SK-N-SH (cell line): ENCODE measurements at regions not wholly inside any gene's neighbourhood (a gene's known extent, or its start where the extent isn't known, plus 50 kb on each side); places are given as distances from the start of the nearest gene placed in this dataset.

Experiments
- CTCF ChIA-PET: fragments of 300-600, 350-600 bp; formaldehyde crosslinking; extraction: SDS; loops from one replicate; lab custom pipeline; 2021; lab: Yijun Ruan, JAX
- POLR2A ChIA-PET: fragments of 350-600 bp; sonication (Branson Sonifier 250); formaldehyde crosslinking; extraction: SDS; loops from one replicate; lab custom pipeline; 2020; ENCODE audit warnings: antibody characterized with exemption, inconsistent platforms; lab: Yijun Ruan, JAX
- DNase-seq: peaks from one replicate; pipeline ENCODE4 v3.0.0; 2012
- H2AFZ ChIP-seq: fragments of 200-600 bp; sonication (generic); 2 replicates; pipeline ENCODE4 v1.8.1; 2016; ENCODE audit warnings: antibody characterized with exemption, mild to moderate bottlenecking, low read depth
- H3F3A ChIP-seq: fragments of 200-600 bp; sonication (generic); replicated peaks from 2 replicates; pipeline ENCODE3; 2016; ENCODE audit warnings: antibody characterized with exemption, mild to moderate bottlenecking; ENCODE audit not compliant: insufficient read depth
- H3K27ac ChIP-seq, 2 experiments: fragments of 200-500 bp in 1 of 2; fragments of 200-600 bp in 1 of 2; sonication (Bioruptor generic) in 1 of 2; sonication (generic), shearing (Covaris generic) in 1 of 2; 2 replicates each; pipeline versions ENCODE4 v1.5.1 to v1.6.1; 2014 to 2016; ENCODE audit warnings: low read depth in 2 of 2, inconsistent platforms in 1 of 2, low read length in 1 of 2, mild to moderate bottlenecking in 1 of 2, mixed read lengths in 1 of 2
- H3K27me3 ChIP-seq: fragments of 200-600 bp; sonication (generic), shearing (Covaris generic); 2 replicates; pipeline ENCODE4 v1.6.1; 2016; ENCODE audit warnings: mixed run types; ENCODE audit not compliant: insufficient read depth
- H3K36me3 ChIP-seq, 2 experiments: fragments of 200-500 bp in 1 of 2; fragments of 200-600 bp in 1 of 2; sonication (Bioruptor generic) in 1 of 2; sonication (generic) in 1 of 2; replicated peaks in 1 of 2; 2 replicates each; pipeline versions ENCODE3 to v1.5.1; 2014 to 2016; ENCODE audit warnings: low read length in 1 of 2, mild to moderate bottlenecking in 1 of 2; ENCODE audit not compliant: insufficient read depth in 2 of 2, control insufficient read depth in 1 of 2
- H3K4me1 ChIP-seq, 2 experiments: fragments of 200-500 bp in 1 of 2; fragments of 200-600 bp in 1 of 2; sonication (Bioruptor generic) in 1 of 2; sonication (generic), shearing (Covaris generic) in 1 of 2; 2 replicates each; pipeline versions ENCODE4 v1.5.1 to v1.6.1; 2014 to 2016; ENCODE audit warnings: low read depth in 1 of 2, low read length in 1 of 2, mixed run types in 1 of 2; ENCODE audit not compliant: insufficient read depth in 2 of 2, control insufficient read depth in 1 of 2
- H3K4me2 ChIP-seq: fragments of 200-600 bp; sonication (generic), shearing (Covaris generic); 2 replicates; pipeline ENCODE4 v1.6.1; 2017; ENCODE audit warnings: mixed run types
- H3K4me3 ChIP-seq, 2 experiments: fragments of 200-500 bp in 1 of 2; fragments of 200-600 bp in 1 of 2; sonication (Bioruptor generic) in 1 of 2; sonication (generic), shearing (Covaris generic) in 1 of 2; 2 replicates each; pipeline versions ENCODE4 v1.5.1 to v1.8.1; 2014 to 2016; ENCODE audit warnings: low read depth in 2 of 2, inconsistent platforms in 1 of 2, low read length in 1 of 2, mild to moderate bottlenecking in 1 of 2, mixed read lengths in 1 of 2, moderate library complexity in 1 of 2
- H3K79me2 ChIP-seq: fragments of 200-600 bp; sonication (generic); 2 replicates; pipeline ENCODE4 v1.8.1; 2017; ENCODE audit warnings: mild to moderate bottlenecking; ENCODE audit not compliant: insufficient read depth
- H3K9ac ChIP-seq: fragments of 200-600 bp; sonication (generic); 2 replicates; pipeline ENCODE4 v1.6.1; 2017; ENCODE audit warnings: mixed run types
- H3K9me2 ChIP-seq: fragments of 200-600 bp; sonication (generic); 2 replicates; pipeline ENCODE4 v1.6.1; 2017; ENCODE audit warnings: mixed run types
- H3K9me3 ChIP-seq: fragments of 200-600 bp; sonication (generic); 2 replicates; pipeline ENCODE4 v1.6.1; 2017; ENCODE audit warnings: mixed run types, mild to moderate bottlenecking, moderate library complexity
- H4K20me1 ChIP-seq: fragments of 200-600 bp; sonication (generic); 2 replicates; pipeline ENCODE4 v1.6.1; 2017; ENCODE audit warnings: mild to moderate bottlenecking, mixed run types; ENCODE audit not compliant: insufficient read depth
- CHD2 ChIP-seq: fragments of 150-350 bp; IDR thresholded peaks from 2 replicates; pipeline ENCODE4 v1.6.1; 2018; ENCODE audit warnings: low read length; ENCODE audit not compliant: partially characterized antibody
- EP300 ChIP-seq, 2 experiments: IDR thresholded peaks; 2 replicates each; pipeline versions ENCODE4 v1.4.0 to v1.6.1; 2012; ENCODE audit warnings: borderline replicate concordance in 1 of 2, low read depth in 1 of 2, low read length in 1 of 2
- EZH2phosphoT487 ChIP-seq: fragments of 200-600 bp; sonication (generic); IDR thresholded peaks from 2 replicates; pipeline ENCODE4 v1.6.1; 2017; ENCODE audit warnings: low read depth, mixed run types, mild to moderate bottlenecking, antibody characterized with exemption, moderate library complexity, borderline replicate concordance
- FOSL2 ChIP-seq: IDR thresholded peaks from 2 replicates; pipeline ENCODE4 v1.4.0; 2012; ENCODE audit warnings: low read depth, mild to moderate bottlenecking, moderate library complexity, borderline replicate concordance
- FOXM1 ChIP-seq: IDR thresholded peaks from 2 replicates; pipeline ENCODE4 v1.4.0; 2012; ENCODE audit warnings: low read depth, mild to moderate bottlenecking
- GABPA ChIP-seq: IDR thresholded peaks from 2 replicates; pipeline ENCODE4 v1.4.0; 2012; ENCODE audit warnings: low read depth, mild to moderate bottlenecking
- GATA2 ChIP-seq: sonication (generic); formaldehyde crosslinking; IDR thresholded peaks from 2 replicates; pipeline ENCODE4 v1.5.0; 2020; ENCODE audit warnings: mild to moderate bottlenecking, missing genetic modification reagents
- JUND ChIP-seq: IDR thresholded peaks from 2 replicates; pipeline ENCODE4 v1.4.0; 2012
- MAX ChIP-seq: IDR thresholded peaks from 2 replicates; pipeline ENCODE4 v1.4.0; 2012; ENCODE audit warnings: low read depth
- MEF2A ChIP-seq: IDR thresholded peaks from 2 replicates; pipeline ENCODE4 v1.4.0; 2012; ENCODE audit warnings: low read depth, borderline replicate concordance
- NFIC ChIP-seq: IDR thresholded peaks from 2 replicates; pipeline ENCODE4 v1.4.0; 2012; ENCODE audit warnings: borderline replicate concordance
- NRF1 ChIP-seq: IDR thresholded peaks from 2 replicates; pipeline ENCODE4 v1.6.1; 2012; ENCODE audit warnings: low read depth, mild to moderate bottlenecking, low read length
- PBX3 ChIP-seq: IDR thresholded peaks from 2 replicates; pipeline ENCODE4; 2012
- POLR2AphosphoS5 ChIP-seq: IDR thresholded peaks from 2 replicates; pipeline ENCODE4 v1.6.1; 2012; ENCODE audit warnings: low read depth, low read length
- RCOR1 ChIP-seq: fragments of 150-350 bp; IDR thresholded peaks from 2 replicates; pipeline ENCODE4 v1.6.1; 2017; ENCODE audit warnings: antibody characterized with exemption, low read length
- RFX5 ChIP-seq: IDR thresholded peaks from 2 replicates; pipeline ENCODE4 v1.6.1; 2012; ENCODE audit warnings: mild to moderate bottlenecking, improper control_type of control experiment, low read length
- TAF1 ChIP-seq: IDR thresholded peaks from 2 replicates; pipeline ENCODE4 v1.6.1; 2012; ENCODE audit warnings: low read depth, mild to moderate bottlenecking, low read length, moderate library complexity, borderline replicate concordance
- TCF12 ChIP-seq: IDR thresholded peaks from 2 replicates; pipeline ENCODE4 v1.4.0; 2012
- TEAD4 ChIP-seq: IDR thresholded peaks from 2 replicates; pipeline ENCODE4 v1.4.0; 2012; ENCODE audit warnings: mild to moderate bottlenecking, borderline replicate concordance; ENCODE audit not compliant: insufficient read depth
- YY1 ChIP-seq: IDR thresholded peaks from 2 replicates; pipeline ENCODE4 v1.4.0; 2012; ENCODE audit warnings: low read depth, mild to moderate bottlenecking
- WGBS: methylation state at CpG from one replicate; pipeline ENCODE4 v1.1.6; 2017; ENCODE audit warnings: low lambda C conversion rate; 5-methylcytosine and 5-hydroxymethylcytosine counted together
- TF ChIP-seq, protein P1 (sequence below): IDR thresholded peaks from 2 replicates; pipeline ENCODE4 v1.6.1; 2012; ENCODE audit warnings: mild to moderate bottlenecking, low read depth, low read length, moderate library complexity
- TF ChIP-seq, protein P2 (sequence below): fragments of 150-350 bp; IDR thresholded peaks from 2 replicates; pipeline ENCODE4 v1.6.1; 2017; ENCODE audit warnings: antibody characterized with exemption, low read length, low read depth, borderline replicate concordance
- TF ChIP-seq, protein P3 (sequence below): fragments of 150-350 bp; IDR thresholded peaks from 2 replicates; pipeline ENCODE4 v1.6.1; 2016; ENCODE audit warnings: mild to moderate bottlenecking, low read depth, low read length
- TF ChIP-seq, protein P4 (sequence below): IDR thresholded peaks from 2 replicates; pipeline ENCODE4 v1.4.0; 2012; ENCODE audit warnings: low read depth, borderline replicate concordance

- ChIA-PET CTCF (interaction anchor here (4.5 to 9.5 kb wide), 2 partner anchors 12 to 69 kb away, joined by 46 to 82 read pairs; partner anchors contain the start of gene RNF24), POLR2A (no interaction called here)
- no peaks in the 10 kb centered on the region for H3K79me2 ChIP-seq
- H2AFZ ChIP-seq, result peak overlapping the region; percentile 50; the same call in 1 of the 2 replicates
- peak overlapping the region; percentile 80; the same call in 1 of the 2 replicates for H3K4me2 ChIP-seq
- H3F3A ChIP-seq, result peaks cover 21% of the 10 kb centered on the region
- no peaks in the 10 kb centered on the region for H3K27me3 ChIP-seq
- peak overlapping the region; percentile 75 to 98; a peak in 3 of 4 replicates for H3K27ac ChIP-seq
- 47% methylated on average over 6 of the region's 7 CpGs for WGBS
- DNase-seq, result peak; percentile 32
- H3K4me3 ChIP-seq, result no peak overlapping the region; a peak in 1 of 4 replicates
- H3K9me3 ChIP-seq, result no peaks in the 10 kb centered on the region
- no peaks in the 10 kb centered on the region for H3K36me3 ChIP-seq
- peak overlapping the region; percentile 70; the same call in 1 of the 2 replicates for H3K9ac ChIP-seq
- TF ChIP-seq MAX, result 0 out of 2 replicates have a peak, but pooled peaks have one; percentile 16
- TF ChIP-seq, protein P1, sequence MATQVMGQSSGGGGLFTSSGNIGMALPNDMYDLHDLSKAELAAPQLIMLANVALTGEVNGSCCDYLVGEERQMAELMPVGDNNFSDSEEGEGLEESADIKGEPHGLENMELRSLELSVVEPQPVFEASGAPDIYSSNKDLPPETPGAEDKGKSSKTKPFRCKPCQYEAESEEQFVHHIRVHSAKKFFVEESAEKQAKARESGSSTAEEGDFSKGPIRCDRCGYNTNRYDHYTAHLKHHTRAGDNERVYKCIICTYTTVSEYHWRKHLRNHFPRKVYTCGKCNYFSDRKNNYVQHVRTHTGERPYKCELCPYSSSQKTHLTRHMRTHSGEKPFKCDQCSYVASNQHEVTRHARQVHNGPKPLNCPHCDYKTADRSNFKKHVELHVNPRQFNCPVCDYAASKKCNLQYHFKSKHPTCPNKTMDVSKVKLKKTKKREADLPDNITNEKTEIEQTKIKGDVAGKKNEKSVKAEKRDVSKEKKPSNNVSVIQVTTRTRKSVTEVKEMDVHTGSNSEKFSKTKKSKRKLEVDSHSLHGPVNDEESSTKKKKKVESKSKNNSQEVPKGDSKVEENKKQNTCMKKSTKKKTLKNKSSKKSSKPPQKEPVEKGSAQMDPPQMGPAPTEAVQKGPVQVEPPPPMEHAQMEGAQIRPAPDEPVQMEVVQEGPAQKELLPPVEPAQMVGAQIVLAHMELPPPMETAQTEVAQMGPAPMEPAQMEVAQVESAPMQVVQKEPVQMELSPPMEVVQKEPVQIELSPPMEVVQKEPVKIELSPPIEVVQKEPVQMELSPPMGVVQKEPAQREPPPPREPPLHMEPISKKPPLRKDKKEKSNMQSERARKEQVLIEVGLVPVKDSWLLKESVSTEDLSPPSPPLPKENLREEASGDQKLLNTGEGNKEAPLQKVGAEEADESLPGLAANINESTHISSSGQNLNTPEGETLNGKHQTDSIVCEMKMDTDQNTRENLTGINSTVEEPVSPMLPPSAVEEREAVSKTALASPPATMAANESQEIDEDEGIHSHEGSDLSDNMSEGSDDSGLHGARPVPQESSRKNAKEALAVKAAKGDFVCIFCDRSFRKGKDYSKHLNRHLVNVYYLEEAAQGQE, result 0 out of 2 replicates have a peak, but pooled peaks have one; percentile 19
- peak; percentile 38; the same call in 1 of the 2 replicates for TF ChIP-seq POLR2AphosphoS5
- TF ChIP-seq FOSL2, result peak; percentile 78
- no peak for TF ChIP-seq RFX5
- TF ChIP-seq CHD2, result no peak
- TF ChIP-seq NRF1, result no peak
- TF ChIP-seq PBX3, result peak; percentile 90
- TF ChIP-seq GATA2 (CRISPR knock-in tag), result no peak
- no peak for TF ChIP-seq MEF2A
- TF ChIP-seq, protein P2, sequence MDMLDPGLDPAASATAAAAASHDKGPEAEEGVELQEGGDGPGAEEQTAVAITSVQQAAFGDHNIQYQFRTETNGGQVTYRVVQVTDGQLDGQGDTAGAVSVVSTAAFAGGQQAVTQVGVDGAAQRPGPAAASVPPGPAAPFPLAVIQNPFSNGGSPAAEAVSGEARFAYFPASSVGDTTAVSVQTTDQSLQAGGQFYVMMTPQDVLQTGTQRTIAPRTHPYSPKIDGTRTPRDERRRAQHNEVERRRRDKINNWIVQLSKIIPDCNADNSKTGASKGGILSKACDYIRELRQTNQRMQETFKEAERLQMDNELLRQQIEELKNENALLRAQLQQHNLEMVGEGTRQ, result no peak
- peak in 1 of 2 experiments; percentile 86; a peak in 1 of 4 replicates for TF ChIP-seq EP300 (IDR thresholded peaks at IDR 0.05; ENCODE audit: borderline replicate concordance in 1 of 2, low read depth in 1 of 2, low read length in 1 of 2)
- TF ChIP-seq EZH2phosphoT487, result no peak
- TF ChIP-seq TCF12, result peak; percentile 94
- TF ChIP-seq GABPA, result no peak
- TF ChIP-seq JUND, result peak; percentile 89
- TF ChIP-seq YY1, result peak; percentile 52; the same call in 1 of the 2 replicates
- peak; percentile 65; the same call in 1 of the 2 replicates for TF ChIP-seq NFIC
- TF ChIP-seq, protein P3, sequence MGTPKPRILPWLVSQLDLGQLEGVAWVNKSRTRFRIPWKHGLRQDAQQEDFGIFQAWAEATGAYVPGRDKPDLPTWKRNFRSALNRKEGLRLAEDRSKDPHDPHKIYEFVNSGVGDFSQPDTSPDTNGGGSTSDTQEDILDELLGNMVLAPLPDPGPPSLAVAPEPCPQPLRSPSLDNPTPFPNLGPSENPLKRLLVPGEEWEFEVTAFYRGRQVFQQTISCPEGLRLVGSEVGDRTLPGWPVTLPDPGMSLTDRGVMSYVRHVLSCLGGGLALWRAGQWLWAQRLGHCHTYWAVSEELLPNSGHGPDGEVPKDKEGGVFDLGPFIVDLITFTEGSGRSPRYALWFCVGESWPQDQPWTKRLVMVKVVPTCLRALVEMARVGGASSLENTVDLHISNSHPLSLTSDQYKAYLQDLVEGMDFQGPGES, result no peak
- TF ChIP-seq TEAD4, result peak; percentile 15; the same call in 1 of the 2 replicates
- no peak for TF ChIP-seq TAF1
- TF ChIP-seq RCOR1, result no peak
- TF ChIP-seq, protein P4, sequence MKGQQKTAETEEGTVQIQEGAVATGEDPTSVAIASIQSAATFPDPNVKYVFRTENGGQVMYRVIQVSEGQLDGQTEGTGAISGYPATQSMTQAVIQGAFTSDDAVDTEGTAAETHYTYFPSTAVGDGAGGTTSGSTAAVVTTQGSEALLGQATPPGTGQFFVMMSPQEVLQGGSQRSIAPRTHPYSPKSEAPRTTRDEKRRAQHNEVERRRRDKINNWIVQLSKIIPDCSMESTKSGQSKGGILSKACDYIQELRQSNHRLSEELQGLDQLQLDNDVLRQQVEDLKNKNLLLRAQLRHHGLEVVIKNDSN, result peak; percentile 40; the same call in 1 of the 2 replicates
- no peak for TF ChIP-seq FOXM1
- H3K9me2 ChIP-seq, result no peaks in the 10 kb centered on the region
- H4K20me1 ChIP-seq, result no peaks in the 10 kb centered on the region
- peaks cover 13 to 18% of the 10 kb centered on the region in 2 experiments; a peak in 3 of 4 replicates for H3K4me1 ChIP-seq
Observed at GRCh38 chr20:4082406-4083097, 66.1 kb upstream of the SMOX start.
